ENCODE measurements at regions not wholly inside any gene's neighbourhood (a gene's known extent, or its start where the extent isn't known, plus 50 kb on each side); places are given as distances from the start of the nearest gene placed in this dataset.

DNA sequence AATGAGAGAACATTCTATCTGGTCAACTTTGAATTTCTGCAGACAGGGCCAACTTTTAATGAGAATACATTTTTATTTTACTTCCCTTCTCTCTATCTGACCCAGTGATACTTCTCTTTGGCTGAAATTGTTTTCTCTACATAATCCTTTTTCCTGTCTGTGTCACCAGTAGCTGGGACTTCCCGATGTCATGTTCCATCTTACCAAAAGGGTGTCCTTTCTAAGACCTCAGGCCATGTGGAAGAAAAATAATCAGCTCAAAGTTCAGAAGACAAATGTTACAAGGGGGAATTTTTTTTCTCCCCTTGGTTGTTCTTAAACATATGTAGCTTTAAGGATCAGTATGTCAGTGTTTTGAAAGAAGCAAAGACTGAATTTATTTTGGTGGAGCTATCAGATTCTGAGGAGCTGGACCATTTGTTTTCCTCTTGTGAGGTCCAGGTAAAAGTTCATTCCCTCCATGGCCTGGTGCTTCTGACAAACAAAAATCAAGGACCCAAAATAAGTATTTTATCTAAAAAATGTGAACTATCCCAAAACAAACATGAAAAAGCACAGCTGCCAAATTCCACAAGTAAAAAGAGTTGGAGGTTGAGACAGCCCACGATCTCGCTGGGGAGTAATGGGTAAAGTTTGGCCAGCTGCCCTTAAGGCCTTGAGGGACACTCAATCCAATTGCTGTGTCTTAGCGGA lies 859.4 kb upstream of the NR2F2 start:
- DNase-seq, result no peak

DNA sequence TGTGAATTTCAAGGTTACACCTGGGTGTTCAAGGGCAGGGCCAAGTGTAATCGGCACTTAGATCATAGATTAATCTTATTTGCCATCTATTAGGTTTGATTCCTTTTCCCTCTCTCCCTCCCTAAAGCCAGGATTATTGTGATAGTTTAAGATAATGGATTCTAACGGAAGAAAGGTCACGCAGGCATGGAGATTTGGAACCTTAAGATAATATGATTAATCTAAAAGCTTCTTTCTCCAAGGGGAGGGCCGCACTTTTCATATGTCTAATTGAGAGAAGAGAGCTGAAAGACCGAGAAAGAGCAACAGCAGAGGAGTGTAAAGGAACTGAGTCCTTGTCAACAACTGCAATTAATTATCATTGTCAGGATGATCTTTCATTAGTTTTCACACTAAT lies 858.8 kb upstream of the NR2F2 start:
- no peak for DNase-seq

DNA sequence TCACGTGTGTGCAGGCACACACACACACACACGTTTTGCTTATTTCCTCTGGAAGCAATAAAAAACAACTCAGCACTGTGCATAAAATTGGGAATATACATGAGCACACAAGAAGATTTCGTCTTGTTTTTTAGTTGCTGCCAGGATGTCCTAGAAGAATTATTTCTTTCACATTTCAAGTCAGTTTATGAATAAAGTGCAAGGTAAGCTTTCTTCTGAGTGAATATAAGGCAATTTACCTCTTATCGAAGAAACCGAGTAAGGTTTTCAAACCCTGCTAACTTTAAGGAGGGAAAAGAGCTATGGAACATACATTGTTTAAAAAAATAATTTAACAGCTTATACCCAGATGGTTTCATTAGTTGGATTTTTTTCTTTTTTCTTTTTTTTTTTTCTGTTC lies 855.4 kb upstream of the NR2F2 start:
- no peak for DNase-seq

DNA sequence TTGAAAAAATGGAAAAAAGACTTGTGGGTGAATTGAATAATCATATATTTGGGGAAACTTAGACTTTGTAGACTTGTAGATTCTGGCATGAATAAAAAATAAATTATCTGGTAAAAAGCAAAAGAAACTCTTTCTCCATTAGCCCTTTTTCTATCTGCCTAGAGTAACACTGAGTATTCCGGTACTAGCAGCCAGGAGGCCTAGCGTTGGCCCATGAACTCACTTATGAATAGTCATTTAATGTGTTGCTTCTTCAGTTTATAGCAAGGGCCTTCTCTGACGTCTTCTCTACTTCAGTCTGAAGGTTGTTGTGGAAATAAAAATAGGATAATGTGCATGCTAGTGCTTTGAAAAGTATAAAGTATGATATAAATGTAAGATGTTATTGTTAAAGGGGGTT lies 851.2 kb upstream of the NR2F2 start:
- DNase-seq, result no peak

DNA sequence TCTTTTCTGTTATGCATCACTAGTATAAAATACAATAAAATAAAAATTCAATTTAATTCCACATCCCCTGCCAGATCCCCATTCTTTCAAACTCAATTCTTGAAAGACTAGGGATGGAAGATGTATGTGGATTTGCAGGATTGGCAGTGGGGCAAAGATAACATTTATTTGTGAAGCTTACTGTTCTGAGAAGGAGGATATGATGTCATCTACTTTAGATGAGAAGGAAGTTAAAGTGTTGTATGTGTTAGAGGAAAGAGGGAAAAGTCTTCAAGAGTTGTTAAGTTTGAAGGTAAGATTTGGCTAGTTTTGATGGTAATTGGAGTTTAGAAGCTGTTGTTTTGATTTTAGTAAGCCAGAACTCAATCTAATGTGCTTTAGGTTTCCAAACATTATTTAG lies 845.1 kb upstream of the NR2F2 start:
- no peak for DNase-seq

DNA sequence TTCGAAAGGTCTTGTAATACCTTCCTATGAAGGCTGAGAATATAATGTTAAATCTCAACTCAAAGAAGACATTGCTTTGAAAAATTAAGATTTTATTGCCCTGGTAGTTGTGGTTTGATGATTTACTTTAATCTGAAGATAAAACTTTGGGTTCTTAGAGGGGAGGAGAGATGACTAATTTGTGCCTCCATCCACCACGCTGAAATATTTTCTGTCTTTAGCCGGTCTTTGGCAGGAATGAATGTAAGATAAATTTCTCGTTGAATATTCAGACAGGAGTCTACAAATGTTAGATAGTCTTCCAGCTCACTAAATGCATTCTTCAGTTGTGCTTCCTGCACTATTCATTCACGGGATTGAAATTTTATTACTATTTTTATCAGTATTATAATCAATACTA lies 844.3 kb upstream of the NR2F2 start:
- DNase-seq, result no peak

DNA sequence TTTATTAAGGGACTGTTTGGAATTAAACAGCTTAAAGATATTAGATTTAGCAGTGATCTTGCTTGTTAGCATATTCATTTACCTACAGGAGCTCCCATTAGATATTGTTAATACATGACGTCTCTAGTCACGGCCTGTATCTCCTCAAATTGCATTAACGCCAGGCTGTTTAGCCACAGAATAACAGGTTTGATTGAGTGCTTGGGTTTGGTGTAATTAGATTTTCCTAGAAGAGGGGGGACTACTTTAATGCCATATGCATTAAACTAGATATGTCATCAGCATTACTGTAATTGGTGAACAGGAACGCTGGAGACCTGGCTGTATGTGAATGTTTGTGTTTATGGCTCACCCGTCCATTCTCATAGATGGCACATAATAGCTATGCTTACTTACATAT lies 841.4 kb upstream of the NR2F2 start:
- DNase-seq, result no peak

DNA sequence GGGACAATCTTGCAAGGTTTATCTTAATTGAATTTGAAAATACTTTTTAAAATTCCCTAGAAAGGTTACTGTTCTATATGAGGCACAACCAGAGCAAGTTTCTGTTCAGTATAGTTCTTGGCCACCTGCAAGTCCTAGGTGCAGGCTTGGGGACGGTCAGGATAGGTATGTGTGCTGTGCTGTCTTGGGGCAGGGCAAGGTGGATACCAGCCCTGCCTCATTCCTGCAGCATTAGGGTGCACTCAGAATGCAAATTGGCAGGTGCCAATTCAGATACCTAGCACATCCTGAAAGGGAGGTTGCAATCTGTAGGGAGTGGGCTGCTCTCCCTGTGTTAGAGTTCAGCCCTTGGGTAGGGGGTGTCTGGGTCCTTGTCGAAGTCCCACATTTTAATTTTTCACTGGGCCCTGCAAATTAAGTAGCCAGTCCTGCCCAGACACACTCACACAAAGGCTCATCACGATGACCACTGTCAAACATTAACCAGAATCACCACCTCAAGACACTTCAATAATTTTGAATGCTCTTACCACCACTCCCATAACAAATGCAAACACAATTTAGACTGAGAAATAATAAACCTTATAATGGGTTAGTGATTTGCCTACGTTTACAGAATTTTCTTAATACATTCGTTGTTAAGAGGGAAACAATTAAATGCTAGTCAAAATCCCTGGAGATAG lies 838.0 kb upstream of the NR2F2 start:
- no peak for DNase-seq

DNA sequence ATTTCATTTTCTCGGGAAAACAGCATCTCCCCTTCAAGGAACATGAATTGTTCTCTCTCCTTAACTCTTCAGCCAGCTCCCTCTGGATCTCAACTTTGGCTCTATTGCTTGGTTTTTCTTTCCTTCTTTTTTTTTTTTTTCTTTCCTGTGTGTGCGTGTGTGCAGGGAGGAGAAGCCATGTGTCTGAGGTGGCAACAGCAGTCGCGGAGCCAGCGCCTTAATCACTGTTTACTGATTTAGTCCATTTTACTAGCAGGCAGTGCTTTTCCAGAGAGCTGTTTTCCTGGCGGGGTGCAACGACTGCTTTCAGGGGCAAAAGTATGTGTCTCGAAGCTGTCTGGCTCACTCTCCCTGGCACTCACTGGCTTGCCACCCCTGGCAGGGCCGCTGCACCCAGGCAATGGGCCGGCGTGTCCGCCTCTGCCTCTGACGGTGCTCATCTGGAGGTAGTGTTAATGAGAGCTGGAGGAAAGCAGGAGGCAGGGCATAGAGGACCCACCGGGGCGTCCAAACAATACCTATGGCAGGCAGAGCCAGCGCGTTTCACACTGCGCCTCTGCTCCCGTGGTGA lies 835.4 kb upstream of the NR2F2 start:
- DNase-seq, result no peak

DNA sequence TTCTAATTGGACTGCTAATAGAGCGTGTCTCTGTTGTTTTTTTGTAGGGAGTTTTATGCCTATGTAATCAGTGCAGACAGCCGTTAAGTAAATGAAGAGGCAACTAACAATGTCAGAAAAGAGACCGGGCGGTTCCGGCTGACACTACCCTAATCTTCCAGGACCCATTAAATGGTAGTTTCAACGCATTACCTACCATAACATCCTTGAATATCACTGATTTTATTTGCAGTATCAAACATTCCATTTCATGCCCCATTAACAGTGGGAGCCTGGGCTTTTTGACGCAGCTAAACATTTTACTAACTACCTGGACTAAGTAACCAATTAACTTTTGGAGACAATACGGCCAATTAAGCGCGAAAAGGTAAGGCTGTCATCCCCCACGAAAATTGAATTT lies 832.9 kb upstream of the NR2F2 start:
- no peak for DNase-seq

DNA sequence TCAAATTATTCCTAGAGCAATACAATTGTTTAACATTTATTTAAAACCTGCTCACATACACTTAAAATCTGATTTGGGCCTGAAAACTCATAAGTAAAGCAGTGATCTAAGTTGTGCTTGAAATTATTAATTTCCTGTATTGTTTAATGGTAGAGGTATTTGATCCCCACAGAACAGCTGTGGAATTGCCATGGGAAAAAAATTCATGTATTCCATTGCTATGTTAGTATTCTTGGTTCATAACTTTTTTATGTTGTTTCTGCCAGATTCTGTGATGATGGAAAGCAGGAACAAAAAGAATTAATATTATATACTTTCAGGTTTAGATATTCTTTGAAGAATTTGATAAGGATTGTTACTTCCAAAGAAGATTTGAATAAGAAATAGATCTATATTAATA lies 831.5 kb upstream of the NR2F2 start:
- no peak for DNase-seq

DNA sequence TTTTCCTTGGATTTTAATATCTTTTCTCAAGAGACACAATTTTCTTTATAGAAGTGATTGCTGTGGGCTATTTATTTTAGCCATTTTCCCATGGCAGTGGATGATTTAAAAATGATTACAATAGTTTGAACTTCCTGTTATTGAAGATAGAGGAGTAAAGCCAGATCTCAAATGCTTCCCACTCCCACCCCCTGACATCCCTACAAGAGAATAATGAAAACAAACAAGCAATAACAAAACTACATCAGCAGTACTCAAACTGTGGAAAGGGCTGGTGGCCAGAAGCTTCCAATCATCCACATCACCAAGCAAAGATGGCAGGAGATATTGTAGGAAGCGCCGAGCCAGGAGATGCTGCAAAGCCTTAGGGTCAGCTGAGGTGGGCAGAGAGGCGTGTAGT lies 831.1 kb upstream of the NR2F2 start:
- no peak for DNase-seq

DNA sequence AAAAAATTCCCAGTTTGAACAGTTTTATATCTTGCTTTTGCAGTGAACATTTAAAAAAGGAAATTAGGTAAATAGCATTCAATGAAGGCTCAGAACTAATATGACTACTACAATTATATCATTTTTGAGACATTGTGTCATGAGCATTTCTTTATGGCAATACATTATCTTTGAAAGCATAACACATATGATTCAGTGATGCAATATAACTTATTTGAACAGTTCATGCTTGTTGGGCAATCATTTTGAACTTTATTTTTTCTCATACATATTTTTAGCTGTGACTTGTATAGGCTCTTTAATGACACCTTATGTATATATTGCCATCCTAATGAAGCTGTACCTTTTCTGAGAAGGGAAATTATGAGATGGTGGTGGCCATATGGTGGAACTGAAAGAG lies 828.6 kb upstream of the NR2F2 start:
- no peak for DNase-seq

DNA sequence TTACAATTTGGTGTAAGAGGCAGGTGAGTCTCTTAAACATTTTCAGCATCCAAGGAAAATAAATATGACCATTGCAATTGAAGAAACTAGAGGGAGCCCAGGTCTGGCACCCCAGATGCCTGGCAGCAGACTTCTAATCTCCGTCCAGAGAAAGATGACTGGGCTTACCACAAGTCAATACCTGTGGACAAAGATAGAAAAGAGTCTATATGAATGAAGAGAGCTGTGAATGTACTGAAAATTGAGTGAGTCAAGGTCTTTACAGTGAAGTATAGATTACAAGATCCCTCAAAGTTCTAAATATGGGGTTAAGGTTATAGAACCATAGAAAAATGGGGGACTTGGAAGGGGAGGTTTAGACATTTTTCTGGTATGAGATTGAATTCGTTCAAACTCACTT lies 827.4 kb upstream of the NR2F2 start:
- no peak for DNase-seq

DNA sequence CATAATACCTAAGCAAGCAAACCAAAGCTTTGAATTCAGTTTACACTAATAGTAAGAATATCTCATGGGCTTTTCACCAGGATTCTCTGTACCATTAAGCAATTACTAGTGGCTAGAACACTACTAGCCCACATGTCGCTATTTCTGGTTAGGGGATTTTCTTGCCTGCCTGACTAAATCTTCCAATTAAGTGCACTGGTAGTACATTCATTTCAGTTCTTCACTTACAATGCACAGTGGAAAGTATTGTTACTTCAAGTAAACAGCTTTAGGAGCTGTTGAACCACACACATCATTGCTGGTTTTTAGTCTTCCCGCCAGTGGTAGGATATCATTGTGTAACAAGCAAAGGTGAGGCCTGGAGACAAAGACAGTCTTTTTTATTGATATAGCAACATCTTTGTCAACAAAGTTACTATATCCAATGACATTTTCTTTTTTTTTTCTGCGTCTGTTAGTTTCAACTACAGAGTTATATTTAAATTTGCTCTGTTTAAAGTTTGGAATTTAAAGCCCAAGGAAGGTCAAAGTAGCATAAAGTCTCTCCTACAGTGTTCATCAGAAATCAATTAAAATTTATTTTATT lies 826.8 kb upstream of the NR2F2 start:
- no peak for DNase-seq

DNA sequence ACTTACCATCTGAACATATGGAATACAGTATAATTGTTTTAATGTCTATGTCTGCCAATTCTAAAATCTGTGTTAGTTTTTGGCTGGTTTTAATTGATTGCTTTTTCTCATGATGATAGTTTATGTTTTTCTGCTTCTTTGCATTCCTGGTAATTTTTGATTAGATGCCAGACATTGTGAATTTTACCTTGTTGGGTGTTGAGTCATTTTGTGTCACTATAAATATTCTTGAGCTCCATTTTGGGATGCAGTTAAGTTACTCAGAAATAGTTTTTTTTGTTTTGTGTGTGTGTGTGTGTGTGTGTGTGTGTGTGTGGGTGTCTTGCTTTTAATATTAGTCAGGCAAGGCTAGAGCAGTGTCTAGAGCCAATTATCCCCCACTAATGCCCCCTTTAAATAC lies 818.8 kb upstream of the NR2F2 start:
- DNase-seq, result no peak

DNA sequence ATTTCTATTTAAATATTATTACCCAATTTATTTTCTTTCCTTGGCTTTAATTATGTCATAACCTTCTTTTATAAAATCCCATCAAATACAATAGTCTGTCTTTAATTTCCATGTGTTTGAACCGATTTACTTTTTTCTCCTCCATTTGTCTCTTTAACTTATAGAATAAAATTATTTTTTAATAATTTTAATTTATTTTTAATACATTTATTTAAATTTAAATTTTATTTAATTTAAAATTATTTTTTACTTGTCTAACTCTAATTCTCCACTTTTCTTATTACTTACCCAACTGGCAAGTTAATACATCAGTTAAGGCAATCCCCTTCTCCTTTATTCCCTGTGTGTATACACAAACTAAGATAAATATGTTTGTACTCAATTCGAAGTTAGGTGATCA lies 817.6 kb upstream of the NR2F2 start:
- DNase-seq, result no peak

DNA sequence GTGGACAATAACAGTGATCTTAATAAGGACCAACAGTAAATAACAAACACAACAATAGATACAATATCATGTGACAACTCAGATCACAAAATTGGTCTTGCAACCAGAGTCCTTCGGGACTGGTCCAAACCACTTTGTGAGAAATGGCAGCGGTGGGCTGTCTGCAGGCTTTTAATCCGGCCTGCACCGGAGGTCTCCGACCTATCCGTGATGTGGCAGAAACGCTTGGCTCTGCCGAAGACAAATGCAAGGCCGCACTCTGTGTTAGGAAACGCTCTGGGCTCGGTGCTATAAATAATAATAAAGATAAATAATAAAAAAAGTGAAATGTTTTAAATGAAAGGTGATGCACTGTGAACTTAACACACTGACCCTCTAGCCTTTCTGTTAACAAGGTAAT lies 810.6 kb upstream of the NR2F2 start:
- no peak for DNase-seq

DNA sequence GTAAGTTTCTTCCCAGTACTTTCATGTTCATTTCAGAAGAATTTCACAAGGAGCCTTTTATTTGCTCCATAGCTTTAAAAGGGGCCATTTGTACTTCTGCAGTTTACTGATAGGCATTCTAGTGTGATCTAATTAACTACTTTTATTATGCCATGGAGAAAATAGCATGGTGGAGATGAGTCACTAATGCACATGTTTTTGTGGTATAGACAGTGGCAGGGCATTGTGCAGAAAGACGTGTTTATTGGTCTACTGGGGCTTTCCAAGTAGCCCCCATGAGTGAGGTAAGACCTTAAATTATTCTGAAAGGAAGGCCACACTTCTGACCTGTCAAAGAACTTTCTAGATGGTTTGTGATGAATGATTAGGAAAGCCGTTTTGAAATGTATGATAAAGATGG lies 810.0 kb upstream of the NR2F2 start:
- DNase-seq, result no peak

DNA sequence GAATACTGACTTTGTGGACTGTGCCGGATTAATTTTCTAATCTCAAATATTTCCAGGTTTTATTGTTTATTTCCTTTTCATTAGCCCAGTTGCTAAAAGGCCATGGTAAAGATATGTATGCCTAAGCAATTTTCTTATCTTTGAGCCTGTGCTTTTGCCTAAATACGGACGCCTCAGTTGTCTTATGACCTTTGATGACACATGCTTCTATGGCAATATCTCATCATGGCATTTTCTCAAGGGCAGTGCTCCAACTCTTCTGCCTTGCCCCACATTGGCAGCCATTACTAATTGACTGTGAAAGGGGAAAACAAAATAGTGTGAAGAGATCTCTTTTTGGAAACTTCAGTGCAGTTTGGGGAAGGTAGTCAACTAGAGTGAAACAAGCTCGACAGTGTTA lies 809.6 kb upstream of the NR2F2 start:
- DNase-seq, result no peak

DNA sequence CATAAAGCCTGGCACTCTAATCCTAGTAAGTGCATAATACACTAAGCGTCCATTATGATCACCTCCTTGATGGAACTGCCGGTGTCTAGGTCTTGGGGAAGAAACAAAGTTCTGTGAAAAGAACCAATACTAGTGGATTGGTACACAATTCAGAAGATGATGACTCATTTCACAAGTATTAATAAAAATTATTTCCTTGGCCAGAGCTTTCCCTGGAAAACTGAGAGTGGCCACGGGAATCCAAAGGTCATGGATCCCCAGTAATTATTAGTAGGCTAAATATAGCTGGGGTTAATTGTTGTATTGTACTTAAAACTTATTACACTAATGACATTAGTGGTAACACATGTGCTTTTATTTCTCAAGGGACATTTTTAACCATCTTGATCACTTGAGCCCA lies 808.0 kb upstream of the NR2F2 start:
- DNase-seq, result no peak

DNA sequence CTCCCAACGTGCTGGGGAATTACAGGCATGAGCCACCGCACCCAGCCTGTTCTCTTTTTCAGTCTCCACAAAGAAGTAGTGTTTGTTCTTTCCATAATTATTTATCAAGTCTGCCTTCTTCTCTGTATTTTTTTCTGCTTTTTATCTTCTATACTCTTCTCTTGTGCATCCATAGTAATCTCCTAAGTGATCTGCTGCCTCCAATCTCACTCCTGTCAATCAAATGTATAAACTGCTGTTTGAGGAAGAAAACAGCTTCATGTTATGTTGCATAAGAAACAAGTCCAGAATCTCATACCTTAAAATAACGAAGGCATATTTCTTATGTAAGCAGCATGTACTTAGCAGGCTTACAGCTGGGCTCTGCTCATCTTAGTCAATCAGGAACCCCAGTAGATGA lies 801.6 kb upstream of the NR2F2 start:
- no peak for DNase-seq

DNA sequence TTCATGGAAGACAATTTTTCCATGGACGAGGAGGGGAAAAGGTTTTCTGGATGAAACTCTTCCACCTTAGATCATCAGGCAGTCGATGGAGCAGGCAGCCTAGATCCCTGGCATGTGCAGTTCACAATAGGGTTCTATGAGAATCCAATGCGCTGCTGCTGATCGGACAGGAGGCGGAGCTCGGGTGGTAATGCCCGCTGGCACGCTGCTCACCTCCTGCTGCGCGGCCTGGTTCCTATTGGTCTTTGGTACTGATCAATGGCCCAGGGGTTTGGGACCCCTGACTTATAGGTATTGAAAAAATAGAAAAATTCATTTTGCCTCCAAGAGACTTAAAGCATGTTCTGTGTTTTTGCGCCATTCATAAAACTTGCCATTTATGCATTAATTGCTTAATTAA lies 793.9 kb upstream of the NR2F2 start:
- DNase-seq, result no peak

DNA sequence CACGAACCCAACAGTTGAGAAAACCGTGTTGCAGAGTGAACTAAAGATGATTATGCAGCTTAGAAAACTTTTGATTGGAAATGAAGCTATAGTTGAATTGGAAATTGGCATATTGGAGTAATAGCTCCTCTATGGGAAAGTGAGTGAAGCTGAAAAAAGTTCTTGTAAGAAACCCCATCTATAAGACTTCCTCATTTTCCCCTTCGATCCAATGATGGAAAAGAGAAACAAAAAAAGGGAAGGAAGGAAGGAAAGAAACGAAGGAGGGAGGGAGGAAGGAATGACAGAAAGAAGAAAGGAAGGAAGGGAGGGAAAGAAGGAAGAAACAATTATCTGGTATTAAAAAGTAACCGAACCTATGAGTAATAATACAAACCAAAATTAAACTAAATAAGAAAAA lies 791.8 kb upstream of the NR2F2 start:
- DNase-seq, result no peak

Measured in T-helper 9 cell (primary cell).